Loucy (cell line): ENCODE measurements at regions not wholly inside any gene's neighbourhood (a gene's known extent, or its start where the extent isn't known, plus 50 kb on each side); places are given as distances from the start of the nearest gene placed in this dataset.

Experiments used
- CTCF ChIP-seq: fragments of 200-600 bp; sonication (generic); conservative IDR thresholded peaks from 2 replicates; pipeline ENCODE4 v1.5.1; 2014; ENCODE audit warnings: mild to moderate bottlenecking, antibody characterized with exemption, low read length
- EZH2phosphoT487 ChIP-seq: fragments of 200-600 bp; IDR thresholded peaks from 2 replicates; pipeline ENCODE4 v1.6.1; 2018; ENCODE audit warnings: antibody characterized with exemption, mild to moderate bottlenecking, moderate library complexity, borderline replicate concordance

GRCh38 chr13:68368922-68369321 is 1138.8 kb upstream of the PCDH9 start:
- TF ChIP-seq EZH2phosphoT487 (no peak), CTCF (no peak)
